AG08395 (cell line): ENCODE measurements at regions not wholly inside any gene's neighbourhood (a gene's known extent, or its start where the extent isn't known, plus 50 kb on each side); places are given as distances from the start of the nearest gene placed in this dataset.

ENCODE experiments used
- DNase-seq: peaks from one replicate; pipeline ENCODE4 v3.0.0; 2012; ENCODE audit warnings: mixed read lengths, low spot score

GRCh38 chr5:119789406-119790117, 160.2 kb downstream of the FAM170A start:
- DNase-seq, result no peak

GRCh38 chr5:119792161-119792799, 162.9 kb downstream of the FAM170A start:
- peak; percentile 3 for DNase-seq

GRCh38 chr5:119795768-119796167, 166.4 kb downstream of the FAM170A start:
- DNase-seq, result no peak

GRCh38 chr5:119801570-119801969, 172.2 kb downstream of the FAM170A start:
- DNase-seq, result no peak

GRCh38 chr5:119808024-119808423, 178.7 kb downstream of the FAM170A start:
- no peak for DNase-seq

GRCh38 chr5:119808474-119808873, 179.1 kb downstream of the FAM170A start:
- no peak for DNase-seq

GRCh38 chr5:119810217-119810616, 180.9 kb downstream of the FAM170A start:
- DNase-seq, result no peak

GRCh38 chr5:119811458-119811857, 182.1 kb downstream of the FAM170A start:
- DNase-seq, result no peak

GRCh38 chr5:119814655-119815054, 185.3 kb downstream of the FAM170A start:
- DNase-seq, result no peak

- no peak for DNase-seq
Observed at GRCh38 chr5:119816055-119816454, 186.7 kb downstream of the FAM170A start.

GRCh38 chr5:119820016-119820415, 190.7 kb downstream of the FAM170A start:
- no peak for DNase-seq

- DNase-seq, result no peak
Observed at GRCh38 chr5:119820608-119821007, 191.2 kb downstream of the FAM170A start.

GRCh38 chr5:119828541-119828940, 199.2 kb downstream of the FAM170A start:
- no peak for DNase-seq

GRCh38 chr5:119829341-119829740, 200.0 kb downstream of the FAM170A start:
- DNase-seq, result no peak

GRCh38 chr5:119833176-119833575, 203.8 kb downstream of the FAM170A start:
- DNase-seq, result no peak

- DNase-seq, result no peak
Observed at GRCh38 chr5:119840175-119840574, 210.8 kb downstream of the FAM170A start.

GRCh38 chr5:119852140-119852539, 222.8 kb downstream of the FAM170A start:
- DNase-seq, result no peak

GRCh38 chr5:119860463-119860862, 231.1 kb downstream of the FAM170A start:
- DNase-seq, result no peak

GRCh38 chr5:119862619-119863018, 233.3 kb downstream of the FAM170A start:
- DNase-seq, result no peak

- no peak for DNase-seq
Observed at GRCh38 chr5:119864286-119864685, 234.9 kb downstream of the FAM170A start.

- DNase-seq, result no peak
Observed at GRCh38 chr5:119873611-119874010, 244.3 kb downstream of the FAM170A start.

GRCh38 chr5:119876522-119876921, 247.2 kb downstream of the FAM170A start:
- no peak for DNase-seq

GRCh38 chr5:119878712-119879111, 249.4 kb downstream of the FAM170A start:
- no peak for DNase-seq

- no peak for DNase-seq
Observed at GRCh38 chr5:119879446-119879845, 250.1 kb downstream of the FAM170A start.
